Endothelial cell of umbilical vein (primary cell): ENCODE measurements at regions not wholly inside any gene's neighbourhood (a gene's known extent, or its start where the extent isn't known, plus 50 kb on each side); places are given as distances from the start of the nearest gene placed in this dataset. TPM values are rescaled to one million over a fixed set of nuclear protein-coding genes. Genes with fewer than 3 reads are reported as not detected.
"Not testable (repeated sequence)": the region's sequence is repeated elsewhere in the genome, so short reads cannot be mapped to it uniquely, and the experiment has no call there.

Experiments used
- BruUV-seq: library from RNA; stranded (reverse); fragments of 400-500 nt; replicated peaks from 2 replicates; lab custom pipeline; 2021; lab: Mats Ljungman, UMichigan
- CTCF ChIA-PET: fragments of 300-600, 350-600 bp; sonication (Branson Sonifier 250); formaldehyde crosslinking; loops from one replicate; lab custom pipeline; 2021; ENCODE audit warnings: antibody characterized with exemption, inconsistent platforms; lab: Charles Lee
- POLR2A ChIA-PET: fragments of 300-600, 350-600 bp; sonication (Branson Sonifier 250); formaldehyde crosslinking; loops from one replicate; lab custom pipeline; 2021; ENCODE audit warnings: antibody characterized with exemption, inconsistent platforms; lab: Charles Lee
- DNase-seq: peaks from one replicate; pipeline ENCODE4 v3.0.0-alpha.2; 2011; ENCODE audit warnings: low read depth, low spot score
- FAIRE-seq: peaks from 2 replicates; lab custom pipeline; 2011; peaks lifted over from hg19 to GRCh38; lab: Jason Lieb, UNC
- H2AFZ ChIP-seq: 2 replicates; pipeline ENCODE4 v1.6.0; 2012; ENCODE audit warnings: low read depth, low read length, control low read depth, inconsistent platforms
- H3K27ac ChIP-seq: 2 replicates; pipeline ENCODE4 v1.5.1; 2011; ENCODE audit warnings: low read depth, mild to moderate bottlenecking, control low read depth, low read length, moderate library complexity; ENCODE audit not compliant: insufficient read depth
- H3K27me3 ChIP-seq, 2 experiments: 2 replicates each; pipeline versions ENCODE4 v1.6.0 to v1.6.1; 2011; ENCODE audit warnings: low read length in 2 of 2, mixed read lengths in 1 of 2; ENCODE audit not compliant: control insufficient read depth in 2 of 2, insufficient read depth in 2 of 2
- H3K36me3 ChIP-seq, 2 experiments: 2 replicates in 1 of 2; 3 replicates in 1 of 2; pipeline ENCODE4 v1.5.1; 2011; ENCODE audit warnings: low read length in 2 of 2, mild to moderate bottlenecking in 1 of 2, moderate library complexity in 1 of 2; ENCODE audit not compliant: control insufficient read depth in 2 of 2, insufficient read depth in 2 of 2; ENCODE audit errors: extremely low read depth in 1 of 2
- H3K4me1 ChIP-seq: 3 replicates; pipeline ENCODE4 v1.5.1; 2011; ENCODE audit warnings: mild to moderate bottlenecking, low read length; ENCODE audit not compliant: control insufficient read depth, insufficient read depth; ENCODE audit errors: extremely low read depth
- H3K4me2 ChIP-seq: 2 replicates; pipeline ENCODE4 v1.6.1; 2011; ENCODE audit warnings: low read length, control low read depth, mixed read lengths; ENCODE audit not compliant: insufficient read depth
- H3K4me3 ChIP-seq, 3 experiments: fragments of 200-600 bp in 1 of 3; sonication (generic), shearing (Covaris generic) in 1 of 3; replicated peaks in 1 of 3; 2 replicates each; pipeline ENCODE4 v1.5.1; 2011 to 2016; ENCODE audit warnings: control low read depth in 3 of 3, low read length in 3 of 3, mild to moderate bottlenecking in 2 of 3, inconsistent platforms in 1 of 3, low read depth in 1 of 3, moderate library complexity in 1 of 3; ENCODE audit not compliant: insufficient read depth in 1 of 3
- H3K79me2 ChIP-seq: 2 replicates; pipeline ENCODE4 v1.6.0; 2012; ENCODE audit warnings: low read length, inconsistent platforms; ENCODE audit not compliant: control insufficient read depth, insufficient read depth
- H3K9ac ChIP-seq: replicated peaks from 2 replicates; pipeline ENCODE3; 2011; ENCODE audit warnings: low read length, control low read depth; ENCODE audit not compliant: insufficient read depth; ENCODE audit errors: extremely low read depth
- H3K9me1 ChIP-seq: replicated peaks from 3 replicates; pipeline ENCODE4 v1.6.0; 2011; ENCODE audit warnings: mild to moderate bottlenecking, low read length; ENCODE audit not compliant: control insufficient read depth, insufficient read depth; ENCODE audit errors: extremely low read depth
- H3K9me3 ChIP-seq: replicated peaks from 2 replicates; pipeline ENCODE4 v1.5.1; 2012; ENCODE audit warnings: low read length, inconsistent platforms; ENCODE audit not compliant: control insufficient read depth, insufficient read depth
- H4K20me1 ChIP-seq: replicated peaks from 2 replicates; pipeline ENCODE3; 2011; ENCODE audit warnings: mild to moderate bottlenecking, low read length; ENCODE audit not compliant: control insufficient read depth, insufficient read depth; ENCODE audit errors: extremely low read depth
- EZH2 ChIP-seq: IDR thresholded peaks from 2 replicates; pipeline ENCODE4 v1.6.1; 2012; ENCODE audit warnings: borderline replicate concordance, low read depth, mild to moderate bottlenecking, moderate library complexity, low read length, inconsistent platforms; ENCODE audit not compliant: severe bottlenecking
- FOS ChIP-seq: IDR thresholded peaks from 2 replicates; pipeline ENCODE4 v1.6.1; 2011; ENCODE audit warnings: mild to moderate bottlenecking, low read length, moderate library complexity, borderline replicate concordance; ENCODE audit not compliant: insufficient read depth
- JUN ChIP-seq: IDR thresholded peaks from 2 replicates; pipeline ENCODE4 v1.6.1; 2011; ENCODE audit warnings: borderline replicate concordance, low read depth; ENCODE audit not compliant: insufficient read length, insufficient read depth
- POLR2A ChIP-seq: IDR thresholded peaks from 2 replicates; pipeline ENCODE4 v1.6.1; 2012; ENCODE audit warnings: low read depth, mild to moderate bottlenecking, control low read depth, low read length
- POLR2AphosphoS5 ChIP-seq: IDR thresholded peaks from 2 replicates; pipeline ENCODE4 v1.6.1; 2012; ENCODE audit warnings: low read depth, mild to moderate bottlenecking, control low read depth, low read length, moderate library complexity; ENCODE audit not compliant: insufficient read depth
- dilution Hi-C: fragments of 300-500 bp; cut with MboI; formaldehyde crosslinking; loops from one replicate; pipeline ENCODE4 v1.15.0; 2019; ENCODE audit warnings: low sequenced_read_pairs; ENCODE audit not compliant: extremely low pct_ligation_motif_present
- intact Hi-C: fragments of 100-400 bp; cut with micrococcal nuclease; formaldehyde crosslinking; loops from one replicate; pipeline ENCODE4 v1.10.0; 2022
- microRNA-seq: library from miRNA; unstranded; fragments of <30 nt; microRNA quantifications from one replicate; pipeline ENCODE4 v1.2.0, GENCODE V29; 2021; ENCODE audit warnings: borderline number of aligned reads, borderline replicate concordance
- small RNA-seq: library from RNA; depleted of rRNA; stranded (forward); fragments of <200 nt; gene quantifications from one replicate; pipeline ENCODE3, GENCODE V24; 2012; ENCODE audit warnings: low replicate concordance, low read depth; ENCODE audit not compliant: insufficient read depth, insufficient read length
- TF ChIP-seq, protein P1 (sequence below), 2 donors: IDR thresholded peaks; 1 replicate in 1 of 2; 2 replicates in 1 of 2; pipeline ENCODE4 v1.5.1; 2011; ENCODE audit warnings: low read length in 2 of 2, mild to moderate bottlenecking in 2 of 2, moderate library complexity in 2 of 2, control low read depth in 1 of 2, inconsistent platforms in 1 of 2, low read depth in 1 of 2; ENCODE audit not compliant: insufficient read depth in 1 of 2; ENCODE audit errors: extremely low read depth in 1 of 2

GRCh38 chr4:174383783-174384182 is 100.1 kb downstream of the CEP44 start:
- ChIA-PET CTCF (no interaction called here), POLR2A (no interaction called here)
- no peak overlapping the region for H3K27ac ChIP-seq
- H3K4me1 ChIP-seq = no peaks in the 10 kb centered on the region
- H3K4me2 ChIP-seq = no peak overlapping the region
- no peaks in the 10 kb centered on the region for H3K79me2 ChIP-seq
- intact Hi-C loops (no loop called here), dilution Hi-C loops (no loop called here)
- no peaks in the 10 kb centered on the region for H3K36me3 ChIP-seq
- H3K9me3 ChIP-seq = no peaks in the 10 kb centered on the region
- H3K9ac ChIP-seq = no peak overlapping the region
- no peaks in the 10 kb centered on the region for H3K27me3 ChIP-seq
- no peaks in the 10 kb centered on the region for H4K20me1 ChIP-seq
- H3K9me1 ChIP-seq = no peaks in the 10 kb centered on the region
- FAIRE-seq = no peak
- DNase-seq = no peak
- H3K4me3 ChIP-seq = no peak overlapping the region
- BruUV-seq = no TSS peak
- TF ChIP-seq POLR2AphosphoS5 (no peak), POLR2A (no peak), FOS (no peak), JUN (no peak), EZH2 (no peak)
- TF ChIP-seq, protein P1, sequence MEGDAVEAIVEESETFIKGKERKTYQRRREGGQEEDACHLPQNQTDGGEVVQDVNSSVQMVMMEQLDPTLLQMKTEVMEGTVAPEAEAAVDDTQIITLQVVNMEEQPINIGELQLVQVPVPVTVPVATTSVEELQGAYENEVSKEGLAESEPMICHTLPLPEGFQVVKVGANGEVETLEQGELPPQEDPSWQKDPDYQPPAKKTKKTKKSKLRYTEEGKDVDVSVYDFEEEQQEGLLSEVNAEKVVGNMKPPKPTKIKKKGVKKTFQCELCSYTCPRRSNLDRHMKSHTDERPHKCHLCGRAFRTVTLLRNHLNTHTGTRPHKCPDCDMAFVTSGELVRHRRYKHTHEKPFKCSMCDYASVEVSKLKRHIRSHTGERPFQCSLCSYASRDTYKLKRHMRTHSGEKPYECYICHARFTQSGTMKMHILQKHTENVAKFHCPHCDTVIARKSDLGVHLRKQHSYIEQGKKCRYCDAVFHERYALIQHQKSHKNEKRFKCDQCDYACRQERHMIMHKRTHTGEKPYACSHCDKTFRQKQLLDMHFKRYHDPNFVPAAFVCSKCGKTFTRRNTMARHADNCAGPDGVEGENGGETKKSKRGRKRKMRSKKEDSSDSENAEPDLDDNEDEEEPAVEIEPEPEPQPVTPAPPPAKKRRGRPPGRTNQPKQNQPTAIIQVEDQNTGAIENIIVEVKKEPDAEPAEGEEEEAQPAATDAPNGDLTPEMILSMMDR (IDR thresholded peaks at IDR 0.05; ENCODE audit: extremely low read depth in 1 of 2, insufficient read depth in 1 of 2, low read depth in 1 of 2, low read length in 2 of 2) = no peak
- H2AFZ ChIP-seq = no peak overlapping the region

GRCh38 chr4:174382938-174383605 is 99.4 kb downstream of the CEP44 start:
- H4K20me1 ChIP-seq, H3K27ac ChIP-seq, BruUV-seq, POLR2A ChIA-PET, FAIRE-seq, H3K27me3 ChIP-seq, H3K9ac ChIP-seq, H3K9me3 ChIP-seq, DNase-seq, dilution Hi-C loops, H3K36me3 ChIP-seq, CTCF ChIA-PET, H2AFZ ChIP-seq, H3K4me1 ChIP-seq, intact Hi-C loops, H3K4me2 ChIP-seq, H3K79me2 ChIP-seq, H3K4me3 ChIP-seq, H3K9me1 ChIP-seq: not testable (repeated sequence)

Small RNAs in the stretch of these regions (microRNA-seq; reads per million reads assigned to microRNA genes)
- not detected for gene MIR4276

Small RNAs in the stretch of these regions (small RNA-seq; reads per million reads assigned to genes)
- gene MIR4276 = not detected
